Activated CD4-positive, alpha-beta memory T cell treated with anti-CD3 and anti-CD28 coated beads for 36 hours (primary cell): ENCODE measurements at regions not wholly inside any gene's neighbourhood (a gene's known extent, or its start where the extent isn't known, plus 50 kb on each side); places are given as distances from the start of the nearest gene placed in this dataset.
A peak's percentile ranks its signal among the peaks of the same experiment; 100 is the strongest.

Experiments
- CTCF ChIA-PET: fragments of 350-600 bp; sonication (Branson Sonifier 250); formaldehyde crosslinking; loops from one replicate; lab custom pipeline; 2021; ENCODE audit warnings: antibody characterized with exemption, inconsistent platforms; lab: Charles Lee
- POLR2A ChIA-PET: fragments of 350-600 bp; sonication (Branson Sonifier 250); formaldehyde crosslinking; loops from one replicate; lab custom pipeline; 2021; ENCODE audit warnings: antibody characterized with exemption; lab: Charles Lee
- DNase-seq: peaks from one replicate; pipeline ENCODE4 v3.0.0-alpha.2; 2020
- H3K27ac Mint-ChIP-seq: one replicate; pipeline ENCODE4 v1.8.0; 2021; ENCODE audit warnings: mixed read lengths
- H3K27me3 Mint-ChIP-seq: one replicate; pipeline ENCODE4 v1.8.0; 2021; ENCODE audit warnings: mixed read lengths
- H3K36me3 Mint-ChIP-seq: one replicate; pipeline ENCODE4 v1.8.0; 2021; ENCODE audit warnings: mixed read lengths
- H3K4me1 Mint-ChIP-seq: one replicate; pipeline ENCODE4 v1.8.0; 2021; ENCODE audit warnings: low read depth, mixed read lengths
- H3K4me3 Mint-ChIP-seq: one replicate; pipeline ENCODE4 v1.8.0; 2021; ENCODE audit warnings: mild to moderate bottlenecking, mixed read lengths
- H3K9me3 Mint-ChIP-seq: one replicate; pipeline ENCODE4 v1.8.0; 2021; ENCODE audit warnings: mixed read lengths
- intact Hi-C: fragments of 100-400 bp; cut with micrococcal nuclease; formaldehyde crosslinking; loops from one replicate; pipeline ENCODE4 v1.15.1; 2023

GRCh38 chr16:85333744-85334640 is 221.7 kb upstream of the CIBAR2 start:
- no peaks in the 10 kb centered on the region for H3K9me3 Mint-ChIP-seq
- H3K4me3 Mint-ChIP-seq: no peak overlapping the region
- ChIA-PET POLR2A (no interaction called here), CTCF (interaction anchor here (1.3 to 1.6 kb wide), 2 partner anchors 29 to 80 kb away, joined by 3 to 4 read pairs; no protein-coding TSS in a partner anchor)
- no peak for DNase-seq
- H3K27ac Mint-ChIP-seq: no peak overlapping the region
- intact Hi-C loops: no loop called here
- peaks cover 9% of the 10 kb centered on the region for H3K4me1 Mint-ChIP-seq
- no peaks in the 10 kb centered on the region for H3K36me3 Mint-ChIP-seq
- H3K27me3 Mint-ChIP-seq: peaks cover 20% of the 10 kb centered on the region

DNA sequence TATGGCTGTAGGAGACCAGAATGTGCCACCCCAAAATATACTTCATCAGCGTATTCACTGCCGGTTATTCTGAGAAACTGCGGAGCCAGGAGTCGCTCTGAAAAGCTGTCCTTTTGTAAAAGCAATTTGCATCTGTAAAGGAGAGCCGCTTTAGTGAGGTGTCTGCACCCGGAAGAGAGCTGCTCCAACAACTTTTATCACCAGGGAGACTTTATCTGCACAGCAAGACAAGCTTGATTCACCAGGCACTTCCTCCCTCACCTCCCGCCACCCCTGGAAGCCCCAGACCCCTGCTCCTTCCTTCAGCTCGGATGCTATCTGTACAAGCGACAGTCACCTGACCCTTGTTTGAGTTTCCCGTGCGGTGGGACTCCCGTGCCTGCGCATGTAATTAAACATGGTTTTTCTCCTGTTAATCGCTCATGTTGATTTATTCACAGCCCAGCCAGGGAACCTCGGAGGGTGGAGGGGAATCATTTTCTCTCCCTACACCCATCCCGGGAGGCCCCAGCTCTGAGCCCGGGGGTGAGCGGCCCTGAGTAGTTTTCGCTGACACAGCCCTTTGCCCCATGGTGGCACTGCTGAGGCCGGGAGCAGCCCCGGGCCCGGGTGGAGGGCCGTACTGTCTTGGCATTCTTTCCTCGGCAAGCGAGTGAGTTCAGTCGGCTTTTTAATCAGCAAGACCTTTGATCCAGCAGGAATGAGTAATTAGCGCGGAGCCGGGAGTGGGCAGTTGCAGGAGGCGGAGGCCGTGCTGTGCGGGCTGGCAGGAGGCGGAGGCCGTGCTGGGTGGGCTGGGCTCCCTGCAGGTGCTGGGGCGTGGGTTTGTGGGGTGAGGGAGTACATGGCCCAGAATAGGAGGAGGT is 222.7 kb upstream of the CIBAR2 start:
- ChIA-PET CTCF (interaction anchor here (1.6 kb wide), 1 partner anchor 81 kb away, joined by 4 read pairs; no protein-coding TSS in a partner anchor), POLR2A (no interaction called here)
- Mint-ChIP-seq H3K4me3 (peak overlapping the region; percentile 5), H3K27me3 (peaks cover 18% of the 10 kb centered on the region), H3K9me3 (no peaks in the 10 kb centered on the region), H3K36me3 (no peaks in the 10 kb centered on the region), H3K27ac (no peak overlapping the region), H3K4me1 (peaks cover 9% of the 10 kb centered on the region)
- intact Hi-C loops: no loop called here
- DNase-seq: peak; percentile 15

- Mint-ChIP-seq H3K4me1 (peaks cover 6% of the 10 kb centered on the region), H3K4me3 (no peak overlapping the region), H3K27ac (no peak overlapping the region), H3K36me3 (no peaks in the 10 kb centered on the region), H3K9me3 (no peaks in the 10 kb centered on the region), H3K27me3 (peaks cover 12% of the 10 kb centered on the region)
- CTCF ChIA-PET: no interaction called here
- POLR2A ChIA-PET: no interaction called here
- DNase-seq: no peak
- intact Hi-C loops: no loop called here
Observed at GRCh38 chr16:85335584-85336491, 223.6 kb upstream of the CIBAR2 start.

DNA sequence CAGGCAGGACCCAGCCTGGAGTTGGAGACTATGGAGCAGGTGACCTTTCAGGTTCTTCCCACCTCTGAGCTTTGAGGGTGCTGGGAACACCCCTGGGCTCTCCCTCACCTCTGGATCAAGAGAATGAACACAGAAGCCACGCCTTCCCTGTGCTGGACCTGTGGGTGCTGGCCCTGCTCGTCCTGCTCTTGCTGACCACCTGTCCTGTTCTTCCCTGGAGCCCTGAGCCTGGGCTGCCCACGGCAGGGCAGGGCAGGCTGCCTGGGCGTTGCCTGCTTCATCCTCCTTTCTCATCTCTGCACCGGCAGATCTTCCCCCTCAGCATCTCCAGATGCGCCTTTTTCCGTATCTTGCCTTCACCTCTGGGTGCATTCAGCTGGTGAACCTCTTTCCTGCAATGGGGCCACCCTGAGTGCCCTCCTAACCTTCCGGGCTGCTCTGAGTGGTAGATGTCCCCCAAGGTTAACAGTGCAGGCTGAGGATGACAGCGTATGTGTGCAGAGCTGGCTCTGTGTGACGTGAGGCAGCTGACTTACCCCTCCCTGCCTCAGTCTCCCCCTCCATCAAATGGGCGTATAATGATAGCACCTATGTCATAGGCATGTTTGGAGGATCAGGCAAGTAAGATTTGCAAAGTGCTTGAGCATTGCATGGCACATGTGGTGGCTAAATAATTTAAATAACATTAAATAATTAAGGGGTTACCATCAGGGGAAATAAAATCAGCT is 225.8 kb upstream of the CIBAR2 start:
- Mint-ChIP-seq H3K9me3 (no peaks in the 10 kb centered on the region), H3K4me3 (no peak overlapping the region), H3K27ac (no peak overlapping the region), H3K36me3 (no peaks in the 10 kb centered on the region), H3K4me1 (peaks cover 6% of the 10 kb centered on the region), H3K27me3 (peaks cover 10% of the 10 kb centered on the region)
- intact Hi-C loops: no loop called here
- ChIA-PET CTCF (interaction anchor here (1.3 kb wide), 1 partner anchor 41 kb away, joined by 6 read pairs; no protein-coding TSS in a partner anchor), POLR2A (no interaction called here)
- no peak for DNase-seq

DNA sequence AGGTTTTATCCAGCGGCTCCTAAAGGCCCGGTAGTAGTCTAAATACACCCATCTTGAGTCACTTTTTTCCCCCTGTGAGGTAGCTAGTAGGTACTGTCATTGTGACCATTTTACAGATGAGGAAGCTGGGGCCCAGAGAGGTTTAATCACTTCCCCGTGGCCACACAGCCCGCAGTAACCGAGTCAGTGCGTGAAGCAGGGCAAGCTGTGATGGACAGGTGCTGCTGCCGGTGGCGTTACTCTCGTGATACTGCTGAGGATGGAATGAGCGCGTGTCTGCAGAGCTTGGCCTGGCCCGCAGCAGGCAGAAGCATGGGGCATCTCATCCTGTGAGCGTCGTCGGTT is 226.3 kb upstream of the CIBAR2 start:
- Mint-ChIP-seq H3K4me3 (no peak overlapping the region), H3K36me3 (no peaks in the 10 kb centered on the region), H3K4me1 (peaks cover 6% of the 10 kb centered on the region), H3K9me3 (no peaks in the 10 kb centered on the region), H3K27ac (no peak overlapping the region), H3K27me3 (peaks cover 10% of the 10 kb centered on the region)
- no peak for DNase-seq
- ChIA-PET POLR2A (no interaction called here), CTCF (interaction anchor here (1.3 kb wide), 1 partner anchor 41 kb away, joined by 6 read pairs; no protein-coding TSS in a partner anchor)
- intact Hi-C loops: no loop called here

DNA sequence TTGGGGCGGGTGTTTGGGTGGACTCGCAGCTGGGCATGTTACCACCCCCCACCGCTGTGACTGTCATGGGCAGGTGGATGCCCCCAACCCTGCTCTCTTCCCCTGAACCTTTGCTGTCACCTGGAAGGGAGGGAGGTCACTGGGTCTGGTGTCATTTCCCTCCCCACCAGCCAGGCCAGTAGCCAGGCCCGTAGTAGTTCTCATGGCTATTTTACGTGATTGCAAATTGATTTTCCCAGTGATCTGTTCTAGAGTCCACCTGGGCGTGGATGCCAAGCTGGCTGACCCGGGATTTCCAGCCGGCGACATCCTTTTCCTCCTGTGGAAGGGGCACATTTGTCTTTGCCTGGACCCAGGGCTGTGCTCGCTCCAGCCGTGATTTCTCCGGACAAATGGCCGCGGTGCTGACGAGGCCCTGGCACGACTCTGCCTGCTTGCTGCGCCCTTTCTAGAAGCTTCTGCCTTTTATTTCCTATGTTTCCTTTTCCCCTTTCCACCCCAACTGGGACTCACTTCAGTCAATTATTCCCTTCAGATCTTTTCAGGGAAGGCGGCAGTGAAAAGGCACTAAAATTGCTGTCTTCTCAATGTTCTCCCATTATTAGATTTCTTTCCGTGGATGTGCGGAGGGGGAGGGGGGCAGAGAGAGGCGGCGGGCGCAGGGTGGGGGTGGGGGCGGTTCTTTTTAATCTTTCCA is 226.9 kb upstream of the CIBAR2 start:
- Mint-ChIP-seq H3K27me3 (peaks cover 12% of the 10 kb centered on the region), H3K36me3 (no peaks in the 10 kb centered on the region), H3K4me3 (no peak overlapping the region), H3K9me3 (no peaks in the 10 kb centered on the region), H3K4me1 (peaks cover 6% of the 10 kb centered on the region), H3K27ac (no peak overlapping the region)
- CTCF ChIA-PET: interaction anchor here (1.3 kb wide), 1 partner anchor 42 kb away, joined by 6 read pairs; no protein-coding TSS in a partner anchor
- intact Hi-C loops: no loop called here
- no peak for DNase-seq
- POLR2A ChIA-PET: no interaction called here

GRCh38 chr16:85341972-85342695 is 229.9 kb upstream of the CIBAR2 start:
- intact Hi-C loops: no loop called here
- POLR2A ChIA-PET: no interaction called here
- no peak for DNase-seq
- CTCF ChIA-PET: no interaction called here
- H3K9me3 Mint-ChIP-seq: no peaks in the 10 kb centered on the region
- no peak overlapping the region for H3K4me3 Mint-ChIP-seq
- H3K27ac Mint-ChIP-seq: no peak overlapping the region
- H3K36me3 Mint-ChIP-seq: no peaks in the 10 kb centered on the region
- H3K4me1 Mint-ChIP-seq: no peaks in the 10 kb centered on the region
- H3K27me3 Mint-ChIP-seq: peaks cover 2% of the 10 kb centered on the region

- no peaks in the 10 kb centered on the region for H3K4me1 Mint-ChIP-seq
- no peaks in the 10 kb centered on the region for H3K9me3 Mint-ChIP-seq
- ChIA-PET CTCF (interaction anchor here (0.9 kb wide), 1 partner anchor 76 kb away, joined by 3 read pairs; no protein-coding TSS in a partner anchor), POLR2A (no interaction called here)
- peaks cover 2% of the 10 kb centered on the region for H3K27me3 Mint-ChIP-seq
- DNase-seq: no peak
- H3K27ac Mint-ChIP-seq: no peak overlapping the region
- H3K36me3 Mint-ChIP-seq: no peaks in the 10 kb centered on the region
- intact Hi-C loops: no loop called here
- no peak overlapping the region for H3K4me3 Mint-ChIP-seq
Observed at GRCh38 chr16:85344502-85345128, 232.3 kb upstream of the CIBAR2 start.

- no peaks in the 10 kb centered on the region for H3K4me1 Mint-ChIP-seq
- no peak overlapping the region for H3K4me3 Mint-ChIP-seq
- ChIA-PET POLR2A (no interaction called here), CTCF (interaction anchor here (0.9 kb wide), 1 partner anchor 75 kb away, joined by 3 read pairs; no protein-coding TSS in a partner anchor)
- H3K36me3 Mint-ChIP-seq: no peaks in the 10 kb centered on the region
- no peaks in the 10 kb centered on the region for H3K9me3 Mint-ChIP-seq
- DNase-seq: no peak
- H3K27me3 Mint-ChIP-seq: peaks cover 2% of the 10 kb centered on the region
- intact Hi-C loops: no loop called here
- no peak overlapping the region for H3K27ac Mint-ChIP-seq
Observed at GRCh38 chr16:85345129-85345639, 232.9 kb upstream of the CIBAR2 start.
